GM18909 (cell line): ENCODE measurements at regions not wholly inside any gene's neighbourhood (a gene's known extent, or its start where the extent isn't known, plus 50 kb on each side); places are given as distances from the start of the nearest gene placed in this dataset.
"Not testable (repeated sequence)": the region's sequence is repeated elsewhere in the genome, so short reads cannot be mapped to it uniquely, and the experiment has no call there.

Experiments used
- ATAC-seq: cut with Tn5 transposase; IDR thresholded peaks from one replicate; pipeline ENCODE4 v1.9.1; 2021; ENCODE audit warnings: mild to moderate bottlenecking; ENCODE audit not compliant: unreplicated experiment, poor library complexity

- ATAC-seq = no peak
These were observed 138.0 kb upstream of the ALCAM start for GRCh38 chr3:105228696-105229095.

- ATAC-seq = no peak
These were observed 134.2 kb upstream of the ALCAM start for GRCh38 chr3:105232553-105232952.

- no peak for ATAC-seq
These were observed 133.7 kb upstream of the ALCAM start for GRCh38 chr3:105233010-105233409.

GRCh38 chr3:105235221-105235620, 131.5 kb upstream of the ALCAM start:
- no peak for ATAC-seq

GRCh38 chr3:105235785-105236184, 130.9 kb upstream of the ALCAM start:
- no peak for ATAC-seq

GRCh38 chr3:105238367-105238766, 128.3 kb upstream of the ALCAM start:
- no peak for ATAC-seq

GRCh38 chr3:105243076-105243475, 123.6 kb upstream of the ALCAM start:
- ATAC-seq = no peak

- no peak for ATAC-seq
These were observed 120.2 kb upstream of the ALCAM start for GRCh38 chr3:105246536-105246935.

- no peak for ATAC-seq
These were observed 113.5 kb upstream of the ALCAM start for GRCh38 chr3:105253225-105253624.

- no peak for ATAC-seq
These were observed 112.6 kb upstream of the ALCAM start for GRCh38 chr3:105254154-105254553.

GRCh38 chr3:105255350-105255749, 111.4 kb upstream of the ALCAM start:
- no peak for ATAC-seq

- no peak for ATAC-seq
These were observed 107.2 kb upstream of the ALCAM start for GRCh38 chr3:105259496-105259895.

GRCh38 chr3:105260385-105260784, 106.3 kb upstream of the ALCAM start:
- ATAC-seq = no peak

- ATAC-seq = no peak
These were observed 92.2 kb upstream of the ALCAM start for GRCh38 chr3:105274536-105274935.

GRCh38 chr3:105274958-105275357, 91.8 kb upstream of the ALCAM start:
- ATAC-seq = no peak

GRCh38 chr3:105277656-105278055, 89.1 kb upstream of the ALCAM start:
- ATAC-seq = no peak

GRCh38 chr3:105278688-105279087, 88.0 kb upstream of the ALCAM start:
- no peak for ATAC-seq

- no peak for ATAC-seq
These were observed 84.7 kb upstream of the ALCAM start for GRCh38 chr3:105281989-105282388.

GRCh38 chr3:105284876-105285275, 81.8 kb upstream of the ALCAM start:
- no peak for ATAC-seq

GRCh38 chr3:105285653-105286241, 81.0 kb upstream of the ALCAM start:
- no peak for ATAC-seq

GRCh38 chr3:105293441-105293840, 73.3 kb upstream of the ALCAM start:
- ATAC-seq = no peak

GRCh38 chr3:105296182-105296822, 70.4 kb upstream of the ALCAM start:
- ATAC-seq = not testable (repeated sequence)
